ENCODE measurements at regions not wholly inside any gene's neighbourhood (a gene's known extent, or its start where the extent isn't known, plus 50 kb on each side); places are given as distances from the start of the nearest gene placed in this dataset.
"Not testable (repeated sequence)": the region's sequence is repeated elsewhere in the genome, so short reads cannot be mapped to it uniquely, and the experiment has no call there.

DNA sequence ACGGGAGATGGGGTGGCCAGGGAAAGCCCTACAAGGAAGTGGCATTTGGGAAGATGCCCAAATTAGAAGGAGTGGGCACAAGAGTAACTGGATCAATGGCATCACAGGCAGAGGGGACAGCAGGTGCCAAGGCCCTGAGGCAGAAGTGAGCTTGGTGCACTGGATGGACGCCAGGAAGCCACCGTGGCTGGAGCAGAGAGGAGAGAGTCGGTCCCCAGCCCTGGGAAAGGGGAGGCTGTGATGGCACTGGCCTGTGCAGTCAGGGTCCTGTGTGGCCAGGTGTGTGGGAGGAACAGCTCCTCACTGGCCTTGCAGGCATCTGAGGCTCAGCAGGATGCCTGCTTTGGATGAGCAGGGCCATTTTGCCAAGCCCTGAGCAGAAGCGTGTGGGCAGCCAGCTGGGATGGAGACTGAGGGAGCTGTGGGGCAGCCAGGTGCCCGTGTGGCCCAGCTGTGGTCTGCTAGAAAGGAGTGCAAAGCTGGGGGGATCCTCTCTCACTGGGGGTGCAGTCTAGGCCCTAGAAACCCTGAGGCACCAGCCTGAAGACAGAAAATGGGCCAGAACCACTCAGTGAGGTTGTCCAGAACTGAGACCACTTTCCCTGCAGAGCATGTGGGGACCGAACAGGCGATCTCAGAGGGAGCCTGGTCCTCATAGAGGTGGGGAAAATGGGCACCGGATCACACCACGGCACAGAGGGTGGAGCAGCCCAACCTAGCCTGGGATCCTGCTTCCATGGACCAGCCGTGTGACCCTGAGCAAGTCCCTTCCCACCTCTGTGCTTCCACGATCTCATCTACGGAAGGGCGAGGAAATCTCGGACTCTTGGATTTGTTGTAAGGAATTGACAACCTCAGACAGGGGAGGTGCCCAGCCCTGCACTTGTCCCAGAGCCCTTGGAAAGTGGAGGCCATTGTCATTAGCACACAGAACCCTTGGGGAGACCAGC lies 78.6 kb upstream of the RTL6 start:
- no peak for DNase-seq (ENCODE audit: low read depth in 3 of 3)

DNA sequence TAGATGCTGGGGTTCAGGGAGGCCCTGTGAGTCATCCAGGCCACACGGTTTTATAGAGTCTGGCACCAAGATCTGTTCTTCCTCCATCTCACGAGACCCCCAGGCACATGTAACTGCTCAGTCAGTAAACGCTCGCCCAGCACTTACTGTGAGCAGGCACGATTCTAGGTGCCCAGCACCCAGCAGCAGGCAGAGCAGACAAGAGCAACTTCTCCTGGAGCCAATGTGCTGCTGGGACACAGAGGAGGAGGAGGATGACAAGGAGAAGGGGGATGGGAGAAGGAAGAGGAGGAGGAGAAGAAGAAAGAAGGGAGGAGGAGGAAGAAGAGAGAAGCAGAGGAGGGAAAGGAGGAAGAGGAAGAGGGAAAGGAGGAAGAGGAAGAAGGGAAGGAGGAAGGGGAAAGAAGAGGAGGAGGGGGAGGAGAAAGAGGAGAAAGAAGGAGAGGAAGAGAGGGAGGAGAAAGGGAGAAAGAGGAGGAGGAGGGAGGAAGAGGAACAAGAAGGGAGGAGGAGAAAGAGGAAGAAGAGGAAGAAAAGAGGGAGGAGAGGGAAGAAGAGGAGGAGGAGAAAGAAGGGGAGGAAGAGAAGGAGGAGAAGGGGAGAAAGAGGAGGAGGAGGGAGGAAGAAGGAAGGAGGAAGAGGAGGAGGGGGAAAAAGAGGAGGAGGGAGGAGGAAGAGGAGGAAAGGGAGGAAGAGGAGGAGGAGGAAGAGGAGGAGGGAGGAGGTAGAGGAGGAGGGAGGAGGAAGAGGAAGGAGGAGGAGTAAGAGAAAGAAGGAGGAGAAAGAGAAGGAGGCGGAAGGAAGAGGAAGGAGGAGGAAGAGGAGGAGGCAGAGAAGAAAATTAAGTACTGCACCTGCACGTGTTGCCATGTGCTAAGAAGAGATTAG lies 77.6 kb upstream of the RTL6 start:
- no peak for DNase-seq (ENCODE audit: low read depth in 3 of 3)

DNA sequence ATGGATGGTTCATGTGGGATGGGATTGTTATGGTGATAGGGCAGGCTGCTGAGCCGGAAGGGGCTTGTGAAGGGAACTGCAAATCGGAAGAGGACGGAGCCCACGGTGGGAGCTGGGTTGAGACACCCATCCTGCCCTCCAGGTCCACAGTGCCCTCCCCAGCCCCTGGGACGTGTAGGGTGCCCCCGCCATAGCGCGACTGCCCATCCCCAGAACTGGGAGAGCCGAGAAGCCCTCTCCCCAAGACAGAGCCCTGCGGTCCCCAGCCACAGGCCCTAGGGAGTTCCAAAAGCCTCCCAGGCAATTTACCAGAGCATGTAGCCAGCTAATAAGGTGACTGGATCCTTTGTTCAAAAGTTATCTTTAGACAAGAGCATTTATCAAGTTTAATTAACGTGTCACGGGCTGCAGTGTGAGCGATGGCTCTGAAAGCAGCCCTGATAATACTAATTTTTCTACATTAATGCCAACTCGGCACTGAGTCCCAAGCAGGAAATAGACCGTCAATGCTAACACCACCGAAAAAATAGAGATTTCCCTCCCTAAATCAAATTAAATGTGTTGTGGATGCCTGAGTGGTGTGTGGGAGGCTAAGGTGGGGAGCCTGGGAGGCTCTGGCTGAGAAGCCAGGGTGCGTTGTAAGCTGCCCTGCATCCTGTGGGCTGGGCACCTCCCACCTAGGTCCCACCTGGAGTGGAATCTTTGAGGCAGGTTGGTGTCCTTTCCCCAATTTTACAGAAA lies 76.8 kb upstream of the RTL6 start:
- no peak for DNase-seq (ENCODE audit: low read depth in 3 of 3)

DNA sequence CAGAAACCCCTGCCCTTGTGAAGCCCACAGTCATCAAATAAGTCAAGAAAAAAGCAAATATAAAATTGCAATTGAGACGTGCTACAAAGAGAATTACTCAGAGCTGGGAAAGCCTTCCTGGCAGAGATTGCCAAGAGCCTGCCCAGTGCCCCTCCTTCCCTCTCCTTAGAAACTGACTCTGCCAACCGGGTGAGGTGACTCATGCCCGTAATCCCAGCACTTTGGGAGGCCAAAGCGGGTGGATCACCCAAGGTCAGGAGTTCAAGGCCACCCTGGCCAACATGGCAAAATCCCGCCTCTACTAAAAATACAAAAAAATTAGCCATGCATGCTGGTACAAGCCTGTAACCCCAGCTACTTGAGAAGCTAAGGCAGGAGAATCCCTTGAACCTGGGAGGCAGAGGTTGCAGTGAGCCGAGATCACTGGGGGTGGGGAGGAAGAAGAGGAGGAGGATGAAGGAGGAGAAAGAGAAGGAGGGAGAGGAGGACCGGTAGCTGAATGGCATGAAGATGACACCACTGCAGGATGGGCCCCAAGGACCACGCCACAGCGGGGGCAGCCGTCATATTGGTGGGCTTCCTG lies 76.1 kb upstream of the RTL6 start:
- DNase-seq (ENCODE audit: low read depth in 3 of 3), result no peak

DNA sequence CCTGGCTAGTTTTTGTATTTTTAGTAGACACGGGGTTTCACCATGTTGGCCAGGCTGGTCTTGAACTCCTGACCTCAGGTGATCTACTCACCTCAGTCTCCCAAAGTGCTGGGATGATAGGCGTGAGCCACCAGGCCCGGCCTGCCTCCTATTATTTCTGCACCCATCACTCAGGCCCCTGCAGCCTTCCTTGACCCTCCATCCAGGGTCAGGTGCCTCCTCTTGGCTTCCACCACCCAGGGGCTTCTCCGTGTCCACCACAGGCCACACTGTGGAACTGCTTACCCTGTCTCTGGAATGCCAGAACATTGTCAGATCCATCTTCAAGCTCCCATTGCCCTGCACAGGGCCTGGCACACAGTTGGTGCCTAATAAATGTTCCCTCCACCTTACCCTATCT lies 75.4 kb upstream of the RTL6 start:
- no peak for DNase-seq (ENCODE audit: low read depth in 3 of 3)

DNA sequence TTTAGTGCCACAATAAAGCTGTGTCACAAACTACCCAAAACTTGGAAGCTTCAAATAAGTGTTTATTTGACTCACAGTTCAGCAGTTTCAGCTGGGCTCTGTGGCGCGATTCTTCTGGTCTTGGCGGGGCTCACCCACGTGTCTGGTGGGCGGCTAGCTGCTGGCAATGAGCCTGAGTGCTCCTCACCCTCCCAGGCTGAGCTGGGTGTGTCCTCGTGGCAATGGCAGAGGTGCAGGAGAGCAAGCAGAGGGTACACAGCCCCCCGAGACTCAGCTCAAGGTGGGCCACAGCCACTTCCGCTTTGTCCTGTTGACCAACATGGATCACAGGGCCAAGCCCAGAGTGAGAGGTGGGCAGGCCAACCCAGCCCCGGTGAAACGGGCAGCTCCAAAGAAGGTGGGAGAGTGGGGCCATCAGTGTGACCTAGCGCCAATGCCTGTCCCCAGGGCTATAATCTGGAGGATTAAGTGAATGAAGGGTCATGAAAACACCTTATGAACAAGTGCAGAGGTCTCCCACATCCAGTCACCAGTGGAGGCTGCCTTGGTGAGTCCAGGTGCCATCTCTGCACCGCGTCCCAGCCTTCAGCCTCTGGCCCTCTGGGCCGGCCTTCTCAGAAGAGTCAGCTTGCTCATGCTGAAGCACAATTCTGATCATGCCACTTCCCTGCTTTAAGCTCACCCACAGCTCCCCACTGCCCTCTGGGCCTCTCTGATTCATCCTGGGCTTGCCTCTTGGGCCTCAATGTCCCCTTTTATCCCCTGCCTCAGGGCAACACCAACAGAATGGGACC lies 74.6 kb upstream of the RTL6 start:
- DNase-seq (ENCODE audit: low read depth in 3 of 3), result no peak

DNA sequence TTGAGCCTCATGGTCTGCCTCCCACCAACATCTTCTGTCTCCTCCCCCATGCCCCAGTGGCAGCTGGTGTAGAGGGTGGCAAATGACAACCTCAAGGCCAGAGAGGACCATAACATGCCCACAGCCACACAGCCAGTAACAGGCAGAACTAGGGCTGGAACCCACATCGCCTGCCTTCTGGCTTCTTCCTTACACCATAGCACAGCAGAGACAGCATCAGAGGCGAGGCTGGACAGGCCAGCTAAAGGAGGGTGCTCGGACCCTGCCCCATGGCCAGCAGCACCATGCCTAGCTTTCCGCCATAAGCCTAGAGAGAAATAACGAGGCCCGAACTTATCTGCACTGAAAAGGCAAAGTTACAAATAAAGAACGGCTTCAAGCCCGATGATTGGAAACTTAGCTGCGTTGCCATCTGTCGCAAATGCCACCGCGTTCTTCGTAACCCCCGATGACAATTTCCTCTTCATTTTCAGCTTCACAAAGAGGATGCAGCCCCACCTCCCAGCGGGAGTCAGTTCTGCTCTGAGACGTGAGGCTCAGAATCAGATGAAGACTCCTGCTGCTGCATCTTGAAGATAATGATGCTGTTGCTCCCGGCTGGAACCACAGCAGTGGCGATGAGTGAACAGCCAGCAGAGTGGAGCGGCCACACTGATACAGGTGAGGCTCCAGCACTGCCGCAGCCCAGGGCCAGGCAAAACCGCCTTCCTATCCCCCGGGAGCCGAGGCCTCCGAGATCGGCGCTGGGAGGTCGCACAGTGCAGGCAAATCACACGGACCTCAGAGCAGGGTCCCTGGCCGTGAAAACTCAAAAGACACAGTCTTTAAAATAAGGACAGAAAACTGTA lies 73.8 kb upstream of the RTL6 start:
- no peak for DNase-seq (ENCODE audit: low read depth in 3 of 3)

DNA sequence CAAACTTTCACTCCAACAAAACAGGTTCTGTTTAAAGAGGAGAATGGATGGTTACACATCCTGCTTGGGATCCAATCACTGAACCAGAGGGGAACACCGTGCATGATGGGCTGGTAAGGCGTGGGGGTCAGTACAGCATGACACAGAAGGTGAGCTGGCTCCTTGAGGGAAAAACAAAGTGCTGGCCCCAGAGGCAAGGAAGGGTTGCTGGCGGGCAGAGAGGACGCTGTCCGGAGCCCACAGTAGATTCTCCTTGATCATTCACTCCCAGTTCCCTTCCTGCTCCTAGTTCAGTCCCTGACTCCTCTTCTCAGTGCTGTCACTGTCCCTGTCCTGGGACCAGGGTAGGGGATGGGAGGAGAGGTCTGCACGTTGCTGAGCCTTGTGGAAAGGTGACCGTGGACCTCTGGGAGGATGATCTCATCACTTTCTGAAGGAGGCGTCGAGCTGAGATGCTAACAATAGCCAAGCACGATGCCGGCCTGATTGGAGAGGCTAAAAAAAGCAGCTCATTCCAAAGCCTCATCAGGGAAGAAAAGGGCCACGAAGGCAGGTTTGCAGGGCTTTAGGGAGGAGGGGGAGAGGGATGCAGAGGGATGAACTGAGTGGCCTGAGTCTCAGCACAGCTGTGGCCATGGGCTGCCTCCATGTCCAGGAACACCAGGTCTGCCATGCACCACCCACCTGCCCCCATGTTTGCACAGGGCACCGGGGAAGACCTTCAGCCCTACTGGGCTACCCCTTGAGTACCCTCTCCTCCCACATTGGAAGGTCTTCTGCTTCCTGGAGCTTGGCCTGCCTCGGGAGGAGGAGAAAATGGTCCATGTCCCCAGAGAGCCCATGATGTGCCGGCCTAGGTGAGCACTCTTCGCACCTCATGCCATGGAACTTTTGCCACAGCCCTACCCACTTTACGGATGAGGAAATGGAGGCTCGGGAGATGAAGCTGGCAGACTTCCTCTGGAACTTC lies 72.7 kb upstream of the RTL6 start:
- DNase-seq (ENCODE audit: low read depth in 3 of 3), result no peak

DNA sequence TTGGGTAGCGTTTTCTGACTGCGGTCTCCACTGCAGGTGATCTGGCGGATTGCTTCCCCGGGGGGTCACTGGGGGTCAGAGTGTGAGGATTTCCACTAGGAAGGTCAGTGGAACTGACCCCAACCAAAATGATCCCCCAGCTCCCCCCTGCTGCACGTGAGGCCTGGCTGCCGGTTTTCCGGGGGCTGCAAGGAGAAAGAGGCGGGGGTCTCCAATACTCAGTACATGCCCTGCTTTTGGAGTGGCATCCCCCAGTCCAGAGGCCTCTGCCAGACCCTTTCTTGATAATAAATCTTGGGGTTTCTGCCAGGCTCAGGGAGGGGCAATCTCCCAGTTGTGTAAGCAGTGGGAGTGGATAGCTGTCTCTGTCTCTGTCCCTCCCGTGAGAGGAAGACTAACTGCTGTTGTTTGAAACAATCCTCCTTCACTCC lies 71.5 kb upstream of the RTL6 start:
- no peak for DNase-seq (ENCODE audit: low read depth in 3 of 3)

DNA sequence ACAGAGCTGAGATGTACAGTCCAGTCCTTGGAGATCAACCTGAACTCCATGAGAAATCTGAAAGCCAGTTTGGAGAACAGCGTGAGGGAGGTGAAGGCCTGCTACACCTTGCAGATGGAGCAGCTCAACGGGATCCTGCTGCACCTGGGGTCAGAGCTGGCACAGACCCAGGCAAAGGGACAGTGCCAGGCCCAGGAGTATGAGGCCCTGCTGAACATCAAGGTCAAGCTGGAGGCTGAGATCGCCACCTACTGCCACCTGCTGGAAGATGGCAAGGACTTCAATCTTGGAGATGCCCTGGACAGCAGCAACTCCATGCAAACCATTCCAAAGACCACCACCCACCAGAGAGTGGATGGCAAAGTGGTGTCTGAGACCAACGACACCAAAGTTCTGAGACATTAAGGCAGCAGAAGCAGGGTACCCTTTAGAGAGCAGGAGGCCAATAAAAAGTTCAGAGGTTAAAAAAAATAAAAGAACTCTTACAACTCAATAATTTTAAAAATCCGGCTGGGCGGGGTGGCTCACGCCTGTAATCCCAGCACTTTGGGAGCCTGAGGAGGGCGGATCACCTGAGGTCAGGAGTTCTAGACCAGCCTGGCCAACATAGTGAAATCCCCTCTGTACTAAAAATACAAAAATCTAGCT lies 69.9 kb upstream of the RTL6 start:
- DNase-seq (ENCODE audit: low read depth in 3 of 3), result peak; percentile 11 to 21 (median 18)

DNA sequence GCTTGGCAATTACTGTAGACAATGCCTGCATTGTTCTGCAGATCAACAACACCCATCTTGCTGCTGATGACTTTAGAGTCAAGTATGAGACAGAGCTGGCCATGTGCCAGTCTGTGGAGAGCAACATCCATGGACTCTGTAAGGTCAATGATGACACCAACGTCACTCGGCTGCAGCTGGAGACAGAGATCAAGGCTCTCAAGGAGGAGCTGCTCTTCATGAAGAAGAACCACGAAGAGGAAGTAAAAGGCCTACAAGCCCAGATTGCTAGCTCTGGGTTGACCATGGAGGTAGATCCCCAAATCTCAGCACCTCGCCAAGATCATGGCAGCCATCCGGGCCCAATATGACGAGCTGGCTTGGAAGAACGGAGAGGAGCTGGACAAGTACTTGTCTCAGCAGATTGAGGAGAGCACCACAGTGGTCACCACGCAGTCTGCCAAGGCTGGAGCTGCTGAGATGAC lies 69.4 kb upstream of the RTL6 start:
- DNase-seq (ENCODE audit: low read depth in 3 of 3), result not testable (repeated sequence)

DNA sequence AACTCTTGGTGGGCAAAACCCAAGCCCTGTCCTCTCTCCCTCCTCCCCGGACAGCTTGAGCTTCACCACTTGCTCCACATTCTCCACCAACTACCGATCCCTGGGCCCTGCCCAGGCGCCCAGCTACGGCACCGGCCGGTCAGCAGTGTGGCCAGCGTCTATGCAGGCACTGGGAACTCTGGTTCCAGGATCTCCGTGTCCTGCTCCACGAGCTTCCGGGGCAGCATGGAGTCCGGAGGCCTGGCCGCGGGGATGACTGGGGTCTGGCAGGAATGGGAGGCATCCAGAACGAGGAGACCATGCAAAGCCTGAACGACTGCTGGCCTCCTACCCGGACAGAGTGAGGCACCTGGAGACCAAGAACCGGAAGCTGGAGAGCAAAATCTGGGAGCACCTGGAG lies 68.9 kb upstream of the RTL6 start:
- DNase-seq (ENCODE audit: low read depth in 3 of 3), result no peak

DNA sequence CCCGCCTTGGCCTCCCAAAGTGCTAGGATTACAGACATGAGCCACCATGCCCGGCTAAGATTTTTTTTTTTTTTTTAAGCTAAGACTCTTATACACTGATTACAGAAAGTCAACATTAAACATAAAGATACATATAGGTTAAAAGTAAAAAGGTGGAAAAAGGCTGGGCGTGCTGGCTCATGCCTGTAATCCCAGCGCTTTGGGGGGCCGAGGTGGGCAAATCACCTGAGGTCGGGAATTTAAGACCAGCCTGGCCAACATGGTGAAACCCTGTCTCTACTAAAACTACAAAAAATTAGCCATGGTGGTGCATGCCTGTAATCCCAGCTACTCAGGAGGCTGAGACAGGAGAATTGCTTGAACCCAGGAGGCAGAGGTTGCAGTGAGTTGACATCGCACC lies 64.6 kb upstream of the RTL6 start:
- not testable (repeated sequence) for DNase-seq (ENCODE audit: low read depth in 3 of 3)

DNA sequence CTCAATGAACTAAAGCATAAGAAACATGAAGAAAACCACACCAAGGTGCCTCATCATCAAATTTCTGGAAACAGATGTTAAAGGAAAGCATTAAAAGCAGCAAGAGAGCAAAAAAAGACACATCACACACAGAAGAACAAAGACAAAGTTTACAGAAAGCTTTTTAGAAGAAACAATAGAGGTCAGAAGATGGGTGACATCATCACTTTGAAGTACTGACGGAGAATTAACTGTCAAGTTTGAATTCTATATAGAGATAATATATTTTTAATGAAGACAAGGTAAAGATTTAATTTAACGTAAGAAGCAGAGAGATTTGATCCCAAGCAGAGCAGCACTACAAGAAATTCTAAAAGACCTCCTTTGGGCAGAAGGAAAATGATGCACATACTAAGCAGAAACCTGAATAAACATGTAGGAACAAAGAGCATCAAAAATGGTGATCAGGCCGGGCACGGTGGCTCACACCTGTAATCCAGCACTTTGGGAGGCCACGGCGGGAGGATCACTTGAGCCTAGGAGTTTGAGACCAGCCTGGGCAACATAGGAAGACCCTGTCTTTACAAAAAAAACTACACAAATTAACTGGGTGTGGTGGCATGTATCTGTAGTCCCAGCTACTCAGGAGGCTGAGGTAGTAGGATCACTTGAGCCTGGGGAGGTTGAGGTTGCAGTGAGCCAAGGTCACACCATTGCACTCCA lies 63.3 kb upstream of the RTL6 start:
- DNase-seq (ENCODE audit: low read depth in 3 of 3), result no peak

DNA sequence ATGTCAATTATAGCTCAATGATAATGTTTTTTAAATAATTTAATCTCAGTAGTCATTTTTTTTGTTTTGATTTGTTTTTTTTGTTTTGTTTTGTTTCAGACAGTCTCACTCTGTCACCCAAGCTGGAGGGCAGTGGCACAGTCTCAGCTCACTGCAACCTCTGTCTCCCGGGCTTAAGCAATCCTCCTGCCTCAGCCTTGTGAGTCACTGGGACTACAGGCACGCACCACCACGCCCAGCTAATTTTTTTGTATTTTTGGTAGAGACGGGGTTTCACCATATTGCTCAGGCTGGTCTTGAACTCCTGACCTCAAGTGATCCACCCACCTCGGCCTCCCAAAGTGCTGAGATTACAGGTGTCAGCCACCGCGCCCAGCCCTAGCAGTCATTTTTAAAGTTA lies 60.6 kb upstream of the RTL6 start:
- not testable (repeated sequence) for DNase-seq (ENCODE audit: low read depth in 3 of 3)

DNA sequence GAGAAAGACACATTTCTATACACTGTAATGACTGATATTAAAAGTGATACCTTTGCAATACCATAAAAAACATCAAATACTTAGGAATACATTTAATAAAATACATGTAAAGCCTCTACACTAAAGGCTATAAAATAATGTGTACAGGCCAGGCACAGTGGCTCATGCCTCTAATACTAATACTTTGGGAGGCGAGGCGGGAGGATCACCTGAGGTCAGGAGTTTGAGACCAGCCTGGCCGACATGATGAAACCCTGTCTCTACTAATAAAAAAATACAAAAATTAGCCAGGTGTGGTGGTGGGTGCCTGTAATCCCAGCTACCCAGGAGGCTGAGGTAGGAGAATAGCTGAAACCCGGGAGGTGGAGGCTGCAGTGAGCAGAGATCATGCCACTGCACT lies 59.8 kb upstream of the RTL6 start:
- not testable (repeated sequence) for DNase-seq (ENCODE audit: low read depth in 3 of 3)

DNA sequence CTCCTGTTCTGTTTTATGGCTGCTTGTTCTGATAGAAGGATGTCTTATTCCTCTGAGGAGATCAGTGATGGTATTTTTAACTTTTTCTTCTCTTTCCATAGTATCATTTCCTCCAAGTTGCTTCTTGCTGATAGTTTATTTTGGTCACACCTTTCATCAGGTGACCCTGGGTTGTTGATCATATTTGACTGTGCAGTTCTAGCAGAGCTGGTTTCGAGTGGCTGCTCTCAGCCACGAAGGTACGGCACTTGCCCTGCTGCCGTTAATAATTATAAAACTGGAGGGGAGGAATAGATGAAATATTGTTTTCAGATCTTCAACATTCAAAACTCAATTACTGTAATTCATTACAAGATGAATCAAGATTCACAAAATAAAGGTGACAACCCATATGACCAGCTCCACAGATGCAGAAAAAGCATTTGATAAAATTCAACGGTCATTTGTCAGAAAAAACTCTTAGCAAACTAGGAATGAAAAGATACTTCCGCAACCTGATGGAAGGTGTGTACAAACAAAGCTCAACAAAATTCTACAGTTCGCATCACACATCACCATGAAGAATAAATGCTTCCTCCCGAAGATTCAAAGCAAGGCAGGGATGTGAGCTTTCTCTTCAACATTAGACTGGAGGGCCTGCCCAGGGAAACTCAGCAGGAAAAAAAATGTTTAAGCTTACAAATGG lies 59.2 kb upstream of the RTL6 start:
- DNase-seq (ENCODE audit: low read depth in 3 of 3), result no peak
